ENCODE measurements at regions not wholly inside any gene's neighbourhood (a gene's known extent, or its start where the extent isn't known, plus 50 kb on each side); places are given as distances from the start of the nearest gene placed in this dataset.

DNA sequence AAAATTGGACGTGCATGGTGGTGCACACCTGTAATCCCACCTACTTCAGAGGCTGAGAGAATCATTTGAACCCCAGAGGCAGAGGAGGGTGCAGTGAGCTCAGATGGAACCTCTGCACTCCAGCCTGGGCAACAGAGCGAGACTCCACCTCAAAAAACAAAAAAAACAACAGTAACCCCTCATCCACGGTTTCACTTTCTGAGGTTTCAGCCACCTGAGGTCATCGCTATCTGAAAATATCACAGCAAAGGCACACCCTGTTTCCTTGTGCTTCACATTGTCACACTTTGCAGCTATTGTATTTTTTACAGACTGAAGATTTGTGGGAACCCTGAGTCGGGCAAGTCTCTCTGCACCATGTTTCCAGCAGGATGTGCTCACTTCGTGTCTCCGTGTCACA, 54.1 kb upstream of the FOXQ1 start:
- no peak for DNase-seq

DNA sequence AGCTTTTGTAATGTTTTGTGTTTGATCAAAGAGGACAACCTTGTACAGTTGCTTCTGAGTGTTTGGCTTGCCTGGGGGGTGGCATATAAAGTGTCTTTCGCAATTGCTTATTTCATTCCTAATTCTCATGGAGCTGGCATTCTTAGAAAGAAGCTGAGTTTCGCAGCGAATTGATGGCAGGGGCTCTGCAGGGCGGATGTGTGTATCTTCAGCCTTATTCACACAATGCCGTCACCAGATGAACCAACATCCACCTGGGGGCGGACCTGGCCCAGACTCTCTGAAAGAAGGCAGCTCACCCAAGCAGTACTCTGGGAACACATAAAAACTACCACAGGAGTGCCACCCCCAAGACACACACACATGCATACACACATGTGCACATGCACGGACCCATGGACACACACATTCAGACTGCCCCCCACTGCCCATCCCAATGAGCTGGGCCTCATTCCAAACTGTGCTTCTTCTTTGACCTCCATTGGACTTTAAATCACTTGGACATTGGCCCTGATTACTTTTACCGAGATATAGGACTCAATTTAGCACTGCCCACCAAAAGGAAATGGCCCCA, 55.4 kb upstream of the FOXQ1 start:
- DNase-seq: no peak

DNA sequence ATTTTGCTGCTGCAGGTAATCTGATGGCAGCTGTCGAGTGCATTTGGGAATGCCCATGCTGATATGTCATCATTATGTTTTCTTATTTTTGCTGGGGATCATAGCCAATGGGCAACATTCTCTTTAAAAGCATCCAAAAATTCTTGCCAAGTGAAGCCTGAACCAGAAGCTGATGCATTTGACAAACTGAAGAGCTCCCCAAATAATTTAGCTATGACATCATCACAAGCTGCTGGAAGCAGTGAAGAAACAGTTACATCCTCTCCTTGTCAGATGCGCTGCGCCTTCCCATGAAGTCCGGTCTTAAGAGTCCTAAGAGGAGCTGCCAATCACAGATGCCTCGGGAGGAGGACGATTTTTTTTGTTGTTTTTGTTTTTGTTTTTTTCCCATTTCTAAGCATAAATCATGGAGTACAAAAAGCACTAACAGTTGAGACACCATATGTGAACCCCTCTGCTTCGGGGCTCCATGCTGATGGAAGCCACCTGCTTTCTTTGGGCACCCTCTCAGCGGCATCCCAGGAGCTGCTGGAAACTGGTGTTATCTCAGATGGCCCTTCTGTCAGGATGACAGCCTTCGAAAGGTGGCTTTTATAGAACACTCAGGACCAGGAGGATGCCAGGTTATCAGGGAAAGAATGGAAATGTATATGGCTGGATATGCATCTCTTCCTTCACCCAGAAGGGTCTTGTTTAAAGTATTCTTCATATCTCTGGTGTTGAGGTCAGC, 56.1 kb upstream of the FOXQ1 start:
- no peak for DNase-seq

DNA sequence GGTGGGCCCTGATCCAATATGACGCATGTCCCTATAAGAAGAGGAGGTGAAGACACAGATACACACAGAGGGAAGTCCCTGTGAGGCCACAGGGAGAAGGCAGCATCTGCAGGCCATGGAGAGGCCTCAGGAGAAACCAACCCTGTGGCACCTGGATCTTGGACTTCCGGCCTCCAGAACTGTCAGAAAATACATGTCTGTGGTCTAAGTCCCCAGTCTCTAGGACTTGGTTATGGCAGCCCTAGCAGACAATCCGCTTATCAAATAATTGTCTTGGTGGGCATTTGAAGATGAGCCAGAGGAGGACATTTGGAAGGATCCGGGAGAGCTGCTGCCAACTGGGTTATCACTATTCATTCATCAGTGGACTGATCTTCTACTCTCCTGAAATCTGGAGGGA, 57.6 kb upstream of the FOXQ1 start:
- DNase-seq: no peak

DNA sequence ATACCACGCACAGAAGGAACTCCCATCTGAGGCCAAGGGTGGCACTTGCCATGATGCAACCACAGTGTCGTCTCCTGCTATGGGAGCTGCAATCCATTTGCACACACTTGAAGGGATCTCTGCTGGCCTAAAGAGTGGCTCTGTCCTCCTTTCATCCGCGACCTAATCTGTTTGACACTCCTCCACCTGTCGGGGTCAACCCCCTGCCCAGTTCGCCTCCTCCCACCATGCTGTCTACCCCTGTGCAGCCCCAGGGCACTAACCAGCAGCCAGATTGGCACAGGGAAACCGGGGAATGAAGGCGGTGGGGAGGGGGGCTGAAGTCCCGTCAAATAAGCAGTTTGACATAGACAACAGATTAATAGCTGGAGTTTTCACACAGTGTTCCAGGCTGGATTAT, 58.1 kb upstream of the FOXQ1 start:
- no peak for DNase-seq

DNA sequence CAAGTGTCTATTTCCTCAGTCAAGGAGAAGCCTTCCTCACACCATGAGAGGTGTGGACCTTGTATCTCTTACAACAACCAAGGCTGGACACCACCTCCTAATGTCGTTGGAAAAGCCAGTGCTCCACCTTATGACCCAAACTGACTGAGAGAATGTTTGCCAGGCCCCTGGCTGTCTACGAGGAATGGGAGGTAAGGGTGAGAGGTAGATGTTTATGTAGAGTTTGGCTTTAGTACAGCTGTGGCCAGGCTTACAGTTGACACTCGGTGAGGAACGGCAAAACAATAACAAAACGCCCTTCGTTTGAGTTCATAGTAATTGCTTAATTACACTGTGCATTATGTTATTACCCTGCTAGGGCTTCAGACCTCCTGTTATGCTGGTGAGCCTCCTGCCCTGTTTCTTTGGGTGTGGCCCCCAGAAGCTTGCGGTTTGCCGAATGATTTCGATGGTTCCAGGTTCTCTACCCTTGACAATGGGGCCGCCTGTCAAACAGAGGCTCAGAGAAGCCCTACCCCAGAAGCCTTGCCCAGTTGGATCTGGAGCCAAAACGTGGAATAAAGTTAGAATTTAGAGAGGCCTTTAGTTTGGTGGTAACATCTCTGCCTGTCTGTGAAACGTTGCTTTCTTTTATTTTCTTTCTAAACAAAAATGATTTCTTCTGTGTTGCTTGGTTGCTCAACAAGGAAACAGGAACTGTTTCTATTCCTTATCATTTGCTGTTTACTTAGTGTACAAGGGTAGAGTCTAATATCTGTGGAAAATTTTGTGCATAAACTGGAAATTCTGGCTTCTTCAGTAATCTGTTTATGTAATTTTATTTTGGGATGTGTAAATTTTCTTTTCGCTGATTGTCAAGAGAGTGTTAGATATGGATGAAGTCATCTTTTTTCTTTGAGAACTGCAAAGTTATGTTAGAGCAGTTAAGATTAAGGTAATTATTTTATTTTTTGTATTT, 60.4 kb upstream of the FOXQ1 start:
- no peak for DNase-seq

DNA sequence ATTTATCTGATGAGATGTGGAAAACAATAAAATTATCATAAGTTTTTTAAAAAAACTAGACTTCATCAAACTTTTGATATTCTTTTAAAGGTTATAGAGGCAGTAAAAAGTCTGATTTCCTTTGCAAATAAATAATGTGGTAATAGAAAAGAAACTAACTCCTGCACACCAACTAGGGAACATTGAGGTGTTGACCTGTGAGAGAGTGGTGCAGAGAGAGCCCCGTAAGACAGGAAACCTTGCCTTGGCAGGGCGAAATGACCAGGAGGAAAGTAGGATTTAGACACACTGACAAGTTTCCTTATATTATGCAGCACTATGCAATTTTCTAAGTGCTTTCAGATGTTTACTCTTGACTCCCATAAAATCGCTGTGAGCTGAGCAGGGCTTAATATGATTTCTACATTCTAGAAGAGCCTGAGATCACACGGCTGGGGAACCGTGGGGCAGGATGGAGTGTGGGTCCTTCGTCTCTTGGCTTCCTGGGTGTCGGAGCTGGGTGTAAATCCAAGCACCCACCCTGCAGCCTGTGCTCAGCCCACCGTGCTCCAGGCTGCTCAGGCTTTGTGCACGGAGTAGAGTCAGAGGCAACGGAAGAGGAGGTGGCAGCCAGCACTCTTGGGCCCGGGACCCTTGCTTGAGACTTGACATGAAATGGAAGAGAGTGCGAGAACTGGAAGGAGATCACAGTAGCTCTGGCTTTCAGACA, 61.3 kb upstream of the FOXQ1 start:
- no peak for DNase-seq

DNA sequence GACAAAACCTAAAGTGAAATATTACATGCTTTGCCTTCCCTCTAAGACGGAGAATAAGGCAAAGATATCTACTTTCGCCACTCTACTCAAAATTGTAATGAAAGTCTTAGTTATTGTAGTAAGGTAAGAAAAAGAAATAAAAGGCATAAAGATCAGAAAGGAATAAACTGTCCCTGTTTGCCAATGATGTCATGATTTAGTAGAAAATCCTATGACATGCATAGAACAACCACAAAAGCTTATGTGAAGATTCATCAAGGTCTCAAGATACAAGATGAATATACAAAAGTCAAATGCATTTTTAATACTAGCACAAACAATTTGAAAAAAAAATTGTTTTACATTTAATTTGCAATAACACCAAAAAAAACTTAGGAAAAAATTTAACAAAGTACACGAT, 64.0 kb upstream of the FOXQ1 start:
- no peak for DNase-seq

DNA sequence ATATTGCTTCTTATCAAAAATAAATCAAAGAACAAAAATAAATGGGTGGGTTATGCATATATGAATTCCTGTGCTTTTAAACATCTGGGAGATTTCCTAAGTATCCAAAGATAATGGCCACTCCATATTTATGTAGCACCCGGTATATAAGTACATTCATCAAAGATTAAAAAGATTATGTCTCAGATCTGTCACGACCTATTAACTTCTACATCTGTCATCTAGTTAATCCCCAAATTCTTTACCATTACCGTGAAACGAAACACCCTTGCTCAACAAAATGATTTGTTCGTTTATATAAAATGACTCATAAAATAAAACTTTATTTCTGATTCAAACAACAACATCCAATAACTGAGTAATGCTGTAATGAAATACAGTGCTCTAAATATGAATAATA, 64.8 kb upstream of the FOXQ1 start:
- no peak for DNase-seq

DNA sequence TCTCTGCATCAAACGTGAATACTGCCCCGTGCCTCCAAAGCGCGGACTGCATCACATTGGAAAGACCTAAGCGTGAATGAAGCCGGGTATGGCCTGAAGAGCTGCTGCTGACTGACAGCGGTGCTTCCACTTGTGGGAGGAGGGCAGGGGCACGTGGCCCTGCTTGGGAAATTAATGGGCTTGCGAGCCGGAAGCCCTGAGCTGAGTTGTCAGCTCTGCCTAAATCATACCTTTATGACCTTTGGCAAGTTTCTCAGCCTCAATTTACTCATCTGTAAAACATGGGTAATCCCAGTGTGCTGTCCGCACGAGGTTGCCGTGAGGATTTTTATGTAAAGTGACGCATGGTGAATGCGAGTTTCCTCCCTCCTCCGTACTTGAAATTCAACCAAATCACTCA, 67.0 kb upstream of the FOXQ1 start:
- DNase-seq: no peak

DNA sequence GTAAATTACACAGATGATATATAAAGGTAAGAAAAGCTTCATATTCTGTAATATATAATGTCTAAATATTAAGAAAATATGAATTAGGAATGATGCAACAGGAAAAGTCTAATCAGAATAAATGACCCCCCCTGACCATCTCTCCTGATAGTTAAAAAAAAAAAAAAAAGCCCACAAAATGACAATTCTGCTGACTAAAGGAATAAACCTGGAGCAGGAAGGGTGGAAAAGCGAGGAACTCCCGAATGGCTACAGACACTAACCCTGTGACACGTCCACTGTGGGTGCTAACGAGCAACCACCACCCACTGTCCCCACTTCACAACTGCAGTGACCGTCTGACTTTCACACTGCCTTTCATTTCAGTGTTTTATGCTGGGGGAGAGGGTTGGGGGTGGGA, 67.6 kb upstream of the FOXQ1 start:
- DNase-seq: no peak

DNA sequence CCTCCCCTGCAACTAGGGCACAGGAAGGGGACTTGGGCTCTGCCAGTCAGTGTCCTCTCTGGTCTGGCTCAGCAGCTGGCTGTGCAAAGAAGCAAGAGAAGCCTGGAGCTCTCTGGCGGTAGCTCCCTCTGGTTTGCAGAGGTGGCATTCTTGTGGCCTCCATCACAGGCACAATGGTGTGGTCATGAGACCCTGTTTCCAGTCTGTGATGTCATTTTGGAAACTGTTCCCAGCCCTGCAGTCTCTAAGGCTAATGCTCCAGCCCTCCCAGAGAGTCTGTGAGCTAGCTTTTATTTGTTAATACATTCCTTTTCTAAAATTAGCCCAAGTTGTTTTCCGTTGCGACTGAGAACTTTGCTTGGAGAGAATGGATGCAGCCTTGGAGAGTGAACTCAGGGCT, 69.5 kb upstream of the FOXQ1 start:
- no peak for DNase-seq

DNA sequence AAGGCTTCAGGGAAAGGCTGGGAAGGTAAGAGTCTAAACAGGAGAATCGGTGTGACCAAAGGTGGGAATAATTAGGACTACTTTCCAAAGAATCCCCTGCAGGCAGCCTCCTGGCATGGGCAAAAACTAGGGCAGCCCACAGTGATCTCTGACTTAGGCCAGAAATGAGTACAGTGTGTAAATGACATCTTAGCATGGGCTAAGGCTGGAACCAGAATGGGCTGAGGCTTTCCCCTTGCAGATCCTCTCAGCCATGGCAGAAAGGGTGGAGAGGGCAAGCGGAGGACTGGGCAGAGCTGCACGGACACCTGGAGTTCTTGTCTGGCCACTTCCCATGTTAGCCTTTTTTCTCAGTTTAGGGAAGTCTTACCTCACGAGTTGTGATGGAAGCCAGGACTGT, 69.9 kb upstream of the FOXQ1 start:
- DNase-seq: no peak

DNA sequence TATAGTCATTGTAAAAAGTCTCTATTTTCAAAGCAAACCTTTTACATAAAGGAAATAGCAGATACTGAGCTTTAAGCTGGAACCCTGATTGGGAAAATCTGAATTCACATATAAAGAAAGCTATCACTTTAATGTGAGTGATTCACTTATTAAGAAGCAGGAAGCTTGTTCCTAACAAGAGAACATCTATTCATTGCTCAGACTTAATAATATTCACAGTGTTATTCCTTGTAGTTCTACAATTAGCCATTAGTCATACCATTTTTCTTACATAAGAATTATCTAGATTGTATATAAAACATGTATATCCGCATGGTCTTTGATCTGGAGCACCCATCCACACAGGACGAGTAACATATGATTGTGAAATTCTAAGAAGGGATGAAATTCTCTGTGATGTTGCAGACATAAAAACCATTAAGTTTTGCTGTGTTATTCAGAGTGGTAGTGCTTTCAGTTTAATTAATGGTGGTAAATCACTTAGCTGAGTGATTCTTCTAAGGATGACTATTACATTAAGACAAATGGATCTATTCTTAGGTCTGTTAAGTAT, 71.1 kb upstream of the FOXQ1 start:
- no peak for DNase-seq

DNA sequence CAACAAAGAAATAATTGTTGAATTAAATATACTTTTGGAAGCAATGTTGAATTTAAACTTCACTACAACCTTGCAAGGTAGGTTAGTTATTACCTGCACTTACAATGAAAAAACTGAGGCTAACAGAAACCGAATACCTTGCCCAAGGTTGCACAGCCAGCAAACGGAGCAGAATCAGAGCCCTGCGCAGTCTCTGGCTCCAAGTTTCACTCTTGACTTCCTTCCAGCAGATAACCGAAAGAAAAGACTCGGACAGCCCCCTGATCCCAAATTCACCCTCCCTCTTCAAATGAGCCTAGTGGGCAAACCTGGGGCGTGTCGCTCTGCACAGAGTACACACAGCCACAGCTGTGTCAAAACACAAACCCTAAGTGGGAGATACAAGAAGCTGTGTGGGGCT, 72.1 kb upstream of the FOXQ1 start:
- no peak for DNase-seq

DNA sequence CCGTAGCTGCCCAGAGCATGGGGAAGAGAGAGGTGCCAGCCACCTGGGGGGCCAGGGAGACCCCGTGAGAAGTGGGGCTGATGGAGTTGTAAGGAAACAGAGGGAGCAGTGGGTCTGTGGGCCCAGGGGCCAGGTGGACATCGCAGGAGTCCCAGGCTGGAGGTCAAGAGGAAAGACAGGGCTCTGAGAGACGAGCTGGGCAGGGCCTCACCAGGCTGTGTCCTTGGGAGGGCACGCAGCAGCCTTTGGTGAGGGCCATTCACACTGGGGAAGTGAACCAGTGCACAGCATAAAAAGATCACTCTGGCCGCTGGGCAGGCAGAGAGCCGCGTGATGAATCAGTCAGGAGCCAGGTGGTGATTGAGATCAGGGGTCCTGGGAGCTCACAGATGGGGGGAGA, 73.9 kb upstream of the FOXQ1 start:
- DNase-seq: no peak

DNA sequence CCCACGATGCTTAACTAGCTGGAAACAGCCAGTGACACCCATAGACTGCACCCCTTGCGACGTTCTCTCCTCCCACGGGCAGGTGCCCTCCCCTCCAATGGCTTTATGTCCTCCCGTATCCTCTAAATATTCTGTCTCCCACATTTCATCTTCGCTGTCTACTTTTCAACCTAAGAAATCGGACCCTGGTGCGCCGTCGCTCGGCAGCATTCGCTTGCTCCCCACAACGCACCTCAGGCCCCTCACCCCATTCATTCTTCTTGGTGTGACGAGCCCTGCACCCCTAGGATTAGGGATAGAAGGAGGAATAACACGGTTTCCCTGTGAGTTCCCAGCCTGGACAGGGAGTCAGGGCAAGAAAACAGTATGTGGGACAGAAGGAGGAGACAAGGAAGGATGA, 74.3 kb upstream of the FOXQ1 start:
- no peak for DNase-seq

DNA sequence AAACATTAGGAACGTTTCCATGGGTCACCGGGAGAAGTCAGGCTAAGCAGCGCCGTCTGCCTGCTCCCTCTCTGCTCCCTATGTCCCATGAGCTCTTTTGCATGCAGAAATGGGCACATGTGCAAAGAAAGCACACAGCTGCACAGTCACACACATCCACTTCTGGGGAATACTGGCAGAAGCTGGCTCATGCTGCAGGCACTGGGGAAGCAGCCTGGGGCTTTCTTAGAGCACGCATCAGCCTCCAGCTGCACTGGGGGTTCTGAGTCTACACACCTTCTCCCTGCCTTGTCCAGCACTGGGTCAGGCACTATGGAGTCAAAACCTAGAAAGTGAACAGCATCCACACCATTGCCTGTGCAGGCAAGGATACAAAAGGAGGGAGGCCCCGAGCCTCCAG, 76.1 kb upstream of the FOXQ1 start:
- no peak for DNase-seq

DNA sequence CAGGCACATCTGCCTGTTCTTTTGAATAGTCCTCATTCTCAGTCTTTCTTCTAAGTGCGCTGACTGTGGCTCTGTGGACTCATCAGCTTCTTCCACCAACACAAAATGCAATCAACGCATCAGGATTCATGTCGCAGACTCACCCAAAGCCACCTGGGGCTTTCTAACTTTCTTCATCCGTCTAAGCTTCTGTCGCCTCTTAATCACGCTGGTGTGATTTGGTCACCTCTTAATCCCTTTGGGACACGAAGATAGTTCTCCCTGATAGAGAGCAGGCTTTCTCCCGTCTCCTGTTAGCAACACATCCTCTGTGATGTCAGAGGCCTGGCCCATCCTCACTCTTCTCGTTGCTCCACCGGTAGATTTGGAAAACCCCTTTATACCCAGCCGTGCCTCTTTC, 78.0 kb upstream of the FOXQ1 start:
- DNase-seq: no peak

DNA sequence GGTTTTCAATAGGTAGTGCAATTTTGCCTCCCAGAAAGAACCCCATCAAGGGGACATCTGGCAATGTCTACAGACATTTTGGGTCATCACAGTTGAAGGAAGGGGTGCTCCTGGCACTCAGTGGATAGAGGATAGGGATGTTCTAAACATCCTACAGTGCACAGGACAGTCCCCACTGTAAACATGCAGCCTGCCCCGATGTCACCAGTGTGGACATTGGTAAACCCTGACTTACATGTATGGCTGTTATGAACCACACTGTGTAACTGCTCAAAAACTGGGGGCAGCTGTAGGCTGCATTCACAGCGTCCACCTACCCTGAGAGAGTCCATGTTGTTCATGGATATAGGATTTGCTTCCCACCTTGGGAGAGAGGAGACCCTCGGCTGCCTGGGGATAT, 79.3 kb upstream of the FOXQ1 start:
- no peak for DNase-seq

DNA sequence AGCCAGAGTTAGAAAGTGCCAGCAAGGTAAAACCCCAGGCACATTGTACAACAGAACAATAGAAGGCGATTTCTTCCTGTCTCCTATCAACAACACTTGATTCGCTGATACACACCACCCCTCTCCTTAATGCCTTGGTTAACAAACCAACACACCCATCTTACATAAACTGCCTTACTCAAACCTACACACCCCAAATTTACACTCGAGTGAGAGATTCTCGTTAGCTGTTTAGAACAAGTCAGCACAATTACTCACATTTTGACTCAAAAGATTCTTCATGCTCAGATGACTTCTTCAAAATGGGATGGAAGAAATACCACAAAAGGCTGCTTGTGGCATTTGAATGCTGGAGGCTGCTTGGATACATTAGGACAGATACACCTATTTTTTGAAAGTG, 80.0 kb upstream of the FOXQ1 start:
- DNase-seq: no peak

DNA sequence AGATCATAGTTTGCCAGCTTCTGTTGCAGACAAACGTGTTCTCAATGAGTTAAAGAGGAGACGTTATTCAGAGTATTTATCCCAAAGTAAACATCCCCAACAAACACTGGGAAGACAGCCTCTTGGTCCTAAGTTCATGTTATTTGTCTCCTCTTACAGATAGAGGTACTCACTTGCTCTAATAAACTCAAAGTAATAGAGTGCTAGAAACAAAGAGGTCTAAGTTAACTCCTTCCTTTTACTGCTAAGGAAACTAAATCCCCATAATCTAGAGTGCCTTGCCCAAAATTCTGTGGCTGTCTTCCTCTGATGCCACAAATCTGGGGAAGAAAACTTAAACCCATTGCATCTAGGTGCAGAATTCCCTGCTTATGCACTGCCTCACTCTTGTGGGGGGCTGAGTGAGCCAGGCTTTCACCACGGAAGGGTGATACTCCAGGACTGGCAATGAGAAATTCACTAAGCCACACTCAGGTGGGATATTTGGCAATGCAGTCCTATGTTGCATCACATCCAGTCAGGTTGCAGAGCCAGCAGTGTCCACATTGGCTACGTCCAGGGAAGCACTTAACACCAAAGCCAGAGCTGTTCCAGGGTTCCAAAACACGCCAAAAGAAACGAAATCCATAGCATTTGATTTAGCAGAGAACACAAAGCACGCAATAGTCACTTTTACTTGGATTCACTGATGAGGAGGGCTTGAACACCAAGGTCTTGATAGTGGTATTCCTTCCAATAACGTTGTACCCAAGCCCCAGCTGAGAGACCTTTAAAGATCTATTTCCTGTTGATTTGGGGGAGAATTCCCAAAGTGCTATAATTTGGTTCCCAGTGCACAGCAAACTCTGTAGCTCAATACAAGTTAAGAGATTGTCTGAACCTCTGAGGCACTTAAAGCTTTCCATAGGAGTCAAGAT, 81.0 kb upstream of the FOXQ1 start:
- DNase-seq: no peak
